Naive thymus-derived CD4-positive, alpha-beta T cell (primary cell): ENCODE measurements at regions not wholly inside any gene's neighbourhood (a gene's known extent, or its start where the extent isn't known, plus 50 kb on each side); places are given as distances from the start of the nearest gene placed in this dataset.

Experiments
- ATAC-seq: fragments of 150-1000 bp; cut with Tn5 transposase; 2 replicates; pipeline ENCODE4 v1.10.0; 2021; ENCODE audit warnings: mild to moderate bottlenecking, moderate library complexity
- CTCF ChIA-PET: fragments of 350-600 bp; sonication (Branson Sonifier 250); formaldehyde crosslinking; loops from one replicate; lab custom pipeline; 2021; ENCODE audit warnings: antibody characterized with exemption; lab: Charles Lee
- POLR2A ChIA-PET: fragments of 350-600 bp; sonication (Branson Sonifier 250); formaldehyde crosslinking; loops from one replicate; lab custom pipeline; 2021; ENCODE audit warnings: antibody characterized with exemption, inconsistent platforms; lab: Charles Lee
- DNase-seq, 9 donors: peaks; one replicate each; pipeline versions ENCODE4 v3.0.0 to v3.0.0-alpha.2; 2020 to 2022; ENCODE audit warnings: mixed read lengths in 1 of 9
- H3K27ac ChIP-seq: one replicate; pipeline ENCODE4 v1.7.0; 2013; ENCODE audit warnings: mild to moderate bottlenecking, low read depth, low read length, moderate library complexity
- H3K27me3 ChIP-seq, 2 donors: one replicate each; pipeline ENCODE4 v1.7.0; 2013; ENCODE audit warnings: low read length in 2 of 2, mild to moderate bottlenecking in 2 of 2, moderate library complexity in 2 of 2; ENCODE audit not compliant: control insufficient read depth in 2 of 2, insufficient read depth in 2 of 2
- H3K36me3 ChIP-seq, 3 experiments: 1 replicate in 2 of 3; 2 replicates in 1 of 3; pipeline ENCODE4 v1.7.0; 2013; ENCODE audit warnings: low read length in 3 of 3, mild to moderate bottlenecking in 3 of 3, moderate library complexity in 1 of 3; ENCODE audit not compliant: insufficient read depth in 3 of 3, control insufficient read depth in 2 of 3
- H3K4me1 ChIP-seq, 2 donors: one replicate each; pipeline ENCODE4 v1.7.0; 2013; ENCODE audit warnings: low read length in 2 of 2, mild to moderate bottlenecking in 2 of 2, moderate library complexity in 1 of 2; ENCODE audit not compliant: control insufficient read depth in 2 of 2, insufficient read depth in 2 of 2
- H3K4me3 ChIP-seq: 2 replicates; pipeline ENCODE4 v1.7.0; 2013; ENCODE audit warnings: mild to moderate bottlenecking, low read length
- H3K9me3 ChIP-seq, 3 experiments: 1 replicate in 2 of 3; 2 replicates in 1 of 3; pipeline ENCODE4 v1.7.0; 2013; ENCODE audit warnings: low read length in 3 of 3; ENCODE audit not compliant: control insufficient read depth in 2 of 3
- H3K27ac Mint-ChIP-seq, 9 donors: one replicate each; pipeline ENCODE4 v1.8.0; 2020 to 2022; ENCODE audit warnings: mixed read lengths in 9 of 9, mild to moderate bottlenecking in 8 of 9, moderate library complexity in 5 of 9, inconsistent platforms in 2 of 9
- H3K27me3 Mint-ChIP-seq, 5 donors: one replicate each; pipeline ENCODE4 v1.8.0; 2021 to 2022; ENCODE audit warnings: mixed read lengths in 5 of 5, mild to moderate bottlenecking in 1 of 5
- H3K36me3 Mint-ChIP-seq, 5 donors: one replicate each; pipeline ENCODE4 v1.8.0; 2020 to 2022; ENCODE audit warnings: mixed read lengths in 5 of 5, mild to moderate bottlenecking in 3 of 5, inconsistent platforms in 1 of 5
- H3K4me1 Mint-ChIP-seq, 7 donors: one replicate each; pipeline ENCODE4 v1.8.0; 2020 to 2022; ENCODE audit warnings: mixed read lengths in 7 of 7, mild to moderate bottlenecking in 3 of 7, inconsistent platforms in 1 of 7
- H3K4me3 Mint-ChIP-seq, 10 donors: one replicate each; pipeline ENCODE4 v1.8.0; 2020 to 2022; ENCODE audit warnings: mild to moderate bottlenecking in 10 of 10, mixed read lengths in 10 of 10, moderate library complexity in 6 of 10, inconsistent platforms in 2 of 10
- H3K9me3 Mint-ChIP-seq, 11 donors: one replicate each; pipeline ENCODE4 v1.8.0; 2020 to 2022; ENCODE audit warnings: mixed read lengths in 11 of 11, mild to moderate bottlenecking in 4 of 11, inconsistent platforms in 1 of 11, moderate library complexity in 1 of 11
- intact Hi-C, 2 donors: fragments of 100-400 bp; cut with micrococcal nuclease; formaldehyde crosslinking; loops; one replicate each; pipeline ENCODE4 v1.15.1; 2023

GRCh38 chr12:124233041-124233796, 61.7 kb upstream of the RFLNA start:
- H3K4me3 ChIP-seq: no peak overlapping the region
- Mint-ChIP-seq H3K4me3 (no peak overlapping the region), H3K36me3 (peaks cover 0 to 6% (median 4%) of the 10 kb centered on the region in 5 donors), H3K9me3 (peaks cover 0 to 17% (median 7%) of the 10 kb centered on the region in 11 donors), H3K4me1 (no peaks in the 10 kb centered on the region), H3K27ac (no peak overlapping the region), H3K27me3 (peaks cover 0 to 10% (median 5%) of the 10 kb centered on the region in 5 donors)
- no peaks in the 10 kb centered on the region for H3K36me3 ChIP-seq
- H3K27me3 ChIP-seq: no peaks in the 10 kb centered on the region
- DNase-seq (no peak), ATAC-seq (no peak)
- ChIA-PET POLR2A (no interaction called here), CTCF (no interaction called here)
- H3K27ac ChIP-seq: no peak overlapping the region
- intact Hi-C loops: no loop called here
- no peaks in the 10 kb centered on the region for H3K9me3 ChIP-seq
- H3K4me1 ChIP-seq: no peaks in the 10 kb centered on the region

- peaks cover 0 to 11% (median 7%) of the 10 kb centered on the region in 5 donors for H3K27me3 Mint-ChIP-seq
Measured at GRCh38 chr12:124233846-124234640, 60.9 kb upstream of the RFLNA start.

GRCh38 chr12:124236625-124237031, 58.3 kb upstream of the RFLNA start:
- Mint-ChIP-seq H3K36me3 (peaks cover 0 to 4% (median 0%) of the 10 kb centered on the region in 5 donors), H3K9me3 (peaks cover 0 to 11% (median 4%) of the 10 kb centered on the region in 11 donors)
- POLR2A ChIA-PET: no interaction called here

More at GRCh38 chr12:124233846-124234640, 60.9 kb upstream of the RFLNA start:
- ChIA-PET POLR2A (no interaction called here), CTCF (no interaction called here)
- DNase-seq (no peak), ATAC-seq (no peak)
- Mint-ChIP-seq H3K4me3 (no peak overlapping the region), H3K9me3 (peaks cover 0 to 17% (median 7%) of the 10 kb centered on the region in 11 donors), H3K27ac (no peak overlapping the region), H3K4me1 (no peaks in the 10 kb centered on the region), H3K36me3 (peaks cover 0 to 6% (median 4%) of the 10 kb centered on the region in 5 donors)
- no peaks in the 10 kb centered on the region for H3K27me3 ChIP-seq
- H3K4me1 ChIP-seq: no peaks in the 10 kb centered on the region
- H3K27ac ChIP-seq: no peak overlapping the region
- H3K4me3 ChIP-seq: no peak overlapping the region
- no peaks in the 10 kb centered on the region for H3K36me3 ChIP-seq
- intact Hi-C loops: no loop called here
- no peaks in the 10 kb centered on the region for H3K9me3 ChIP-seq

GRCh38 chr12:124238886-124239285, 56.0 kb upstream of the RFLNA start:
- peaks cover 0 to 12% (median 4%) of the 10 kb centered on the region in 11 donors for H3K9me3 Mint-ChIP-seq
- no peak for DNase-seq
- H3K4me3 ChIP-seq: no peak overlapping the region
- no peaks in the 10 kb centered on the region for H3K4me1 Mint-ChIP-seq
- ChIA-PET CTCF (no interaction called here), POLR2A (no interaction called here)
- no peaks in the 10 kb centered on the region for H3K4me1 ChIP-seq
- H3K27ac ChIP-seq: no peak overlapping the region
- H3K27ac Mint-ChIP-seq: no peak overlapping the region
- intact Hi-C loops: no loop called here
- H3K9me3 ChIP-seq: no peaks in the 10 kb centered on the region
- no peaks in the 10 kb centered on the region for H3K27me3 ChIP-seq
- peaks cover 0 to 4% (median 0%) of the 10 kb centered on the region in 5 donors for H3K36me3 Mint-ChIP-seq
- no peak overlapping the region for H3K4me3 Mint-ChIP-seq
- no peak for ATAC-seq
- H3K27me3 Mint-ChIP-seq: peaks cover 0 to 21% (median 5%) of the 10 kb centered on the region in 5 donors
- H3K36me3 ChIP-seq: no peaks in the 10 kb centered on the region

More at GRCh38 chr12:124236625-124237031, 58.3 kb upstream of the RFLNA start:
- Mint-ChIP-seq H3K4me3 (no peak overlapping the region), H3K27ac (no peak overlapping the region), H3K27me3 (peaks cover 0 to 18% (median 5%) of the 10 kb centered on the region in 5 donors), H3K4me1 (no peaks in the 10 kb centered on the region)
- DNase-seq: no peak
- Histone ChIP-seq H3K4me1 (no peaks in the 10 kb centered on the region), H3K27ac (no peak overlapping the region), H3K4me3 (no peak overlapping the region), H3K27me3 (no peaks in the 10 kb centered on the region), H3K9me3 (no peaks in the 10 kb centered on the region), H3K36me3 (no peaks in the 10 kb centered on the region)
- no peak for ATAC-seq
- intact Hi-C loops: no loop called here
- CTCF ChIA-PET: no interaction called here

- Histone ChIP-seq H3K4me1 (no peaks in the 10 kb centered on the region), H3K9me3 (no peaks in the 10 kb centered on the region), H3K36me3 (no peaks in the 10 kb centered on the region), H3K4me3 (no peak overlapping the region), H3K27me3 (no peaks in the 10 kb centered on the region), H3K27ac (no peak overlapping the region)
- Mint-ChIP-seq H3K36me3 (no peaks in the 10 kb centered on the region), H3K9me3 (peaks cover 0 to 17% (median 4%) of the 10 kb centered on the region in 11 donors), H3K27ac (no peak overlapping the region), H3K27me3 (peaks cover 0 to 30% (median 12%) of the 10 kb centered on the region in 5 donors), H3K4me1 (no peaks in the 10 kb centered on the region), H3K4me3 (no peak overlapping the region)
- intact Hi-C loops: no loop called here
- ChIA-PET CTCF (no interaction called here), POLR2A (interaction anchor here (0.6 kb wide), 1 partner anchor 690 kb away, joined by 3 read pairs; no protein-coding TSS in a partner anchor)
- DNase-seq (no peak), ATAC-seq (no peak)
Measured at GRCh38 chr12:124240493-124240892, 54.4 kb upstream of the RFLNA start.

GRCh38 chr12:124241776-124242528, 52.9 kb upstream of the RFLNA start:
- H3K4me3 Mint-ChIP-seq: no peak overlapping the region
- no peak overlapping the region for H3K4me3 ChIP-seq
- ATAC-seq: no peak

More at GRCh38 chr12:124241776-124242528, 52.9 kb upstream of the RFLNA start:
- H3K27me3 Mint-ChIP-seq: peaks cover 0 to 38% (median 12%) of the 10 kb centered on the region in 5 donors
- CTCF ChIA-PET: no interaction called here
- Histone ChIP-seq H3K27me3 (no peaks in the 10 kb centered on the region), H3K36me3 (no peaks in the 10 kb centered on the region), H3K27ac (no peak overlapping the region), H3K9me3 (peaks cover 0 to 6% (median 0%) of the 10 kb centered on the region in 3 experiments), H3K4me1 (no peaks in the 10 kb centered on the region)
- POLR2A ChIA-PET: no interaction called here
- DNase-seq: no peak
- intact Hi-C loops: no loop called here
- H3K36me3 Mint-ChIP-seq: peaks cover 0 to 4% (median 0%) of the 10 kb centered on the region in 5 donors
- H3K27ac Mint-ChIP-seq: no peak overlapping the region
- no peaks in the 10 kb centered on the region for H3K4me1 Mint-ChIP-seq
- H3K9me3 Mint-ChIP-seq: peaks cover 0 to 32% (median 13%) of the 10 kb centered on the region in 11 donors
